Cardiac fibroblast (primary cell): ENCODE measurements at regions not wholly inside any gene's neighbourhood (a gene's known extent, or its start where the extent isn't known, plus 50 kb on each side); places are given as distances from the start of the nearest gene placed in this dataset.
A peak's percentile ranks its signal among the peaks of the same experiment; 100 is the strongest.

Experiments
- DNase-seq, 2 donors: peaks; one replicate each; pipeline versions ENCODE4 v3.0.0 to v3.0.0-alpha.2; 2010; ENCODE audit warnings: low read depth in 2 of 2
- H3K4me3 ChIP-seq, 2 donors: replicated peaks in 1 of 2; 1 replicate in 1 of 2; 2 replicates in 1 of 2; pipeline ENCODE4 v1.5.1; 2011; ENCODE audit warnings: low read depth in 2 of 2, low read length in 2 of 2, mild to moderate bottlenecking in 2 of 2, moderate library complexity in 1 of 2
- CTCF ChIP-seq: IDR thresholded peaks from one replicate; pipeline ENCODE4 v1.5.1; 2011; ENCODE audit warnings: low read depth, mild to moderate bottlenecking, low read length, inconsistent platforms

- no peak for TF ChIP-seq CTCF
- no peak overlapping the region for H3K4me3 ChIP-seq
- DNase-seq: peak; percentile 27 to 58
Observed at GRCh38 chr12:19988459-19988873, 379.9 kb upstream of the PDE3A start.

- no peak for DNase-seq
- H3K4me3 ChIP-seq: no peak overlapping the region
- TF ChIP-seq CTCF: no peak
Observed at GRCh38 chr12:19988948-19989347, 379.4 kb upstream of the PDE3A start.

- TF ChIP-seq CTCF: no peak
- DNase-seq: no peak
- no peak overlapping the region for H3K4me3 ChIP-seq
Observed at GRCh38 chr12:19991146-19991545, 377.2 kb upstream of the PDE3A start.

- DNase-seq: no peak
- H3K4me3 ChIP-seq: no peak overlapping the region
- TF ChIP-seq CTCF: no peak
Observed at GRCh38 chr12:19992311-19992710, 376.0 kb upstream of the PDE3A start.

GRCh38 chr12:19994968-19995367 is 373.4 kb upstream of the PDE3A start:
- DNase-seq: peak; percentile 36 to 42
- H3K4me3 ChIP-seq: no peak overlapping the region
- TF ChIP-seq CTCF: peak; percentile 27

GRCh38 chr12:19997656-19998400 is 370.5 kb upstream of the PDE3A start:
- no peak for DNase-seq
- no peak overlapping the region for H3K4me3 ChIP-seq
- TF ChIP-seq CTCF: no peak

GRCh38 chr12:19998411-19998810 is 369.9 kb upstream of the PDE3A start:
- DNase-seq: no peak
- no peak for TF ChIP-seq CTCF

More at GRCh38 chr12:19998411-19998810, 369.9 kb upstream of the PDE3A start:
- no peak overlapping the region for H3K4me3 ChIP-seq
